ENCODE measurements at regions not wholly inside any gene's neighbourhood (a gene's known extent, or its start where the extent isn't known, plus 50 kb on each side); places are given as distances from the start of the nearest gene placed in this dataset.
A peak's percentile ranks its signal among the peaks of the same experiment; 100 is the strongest.

DNA sequence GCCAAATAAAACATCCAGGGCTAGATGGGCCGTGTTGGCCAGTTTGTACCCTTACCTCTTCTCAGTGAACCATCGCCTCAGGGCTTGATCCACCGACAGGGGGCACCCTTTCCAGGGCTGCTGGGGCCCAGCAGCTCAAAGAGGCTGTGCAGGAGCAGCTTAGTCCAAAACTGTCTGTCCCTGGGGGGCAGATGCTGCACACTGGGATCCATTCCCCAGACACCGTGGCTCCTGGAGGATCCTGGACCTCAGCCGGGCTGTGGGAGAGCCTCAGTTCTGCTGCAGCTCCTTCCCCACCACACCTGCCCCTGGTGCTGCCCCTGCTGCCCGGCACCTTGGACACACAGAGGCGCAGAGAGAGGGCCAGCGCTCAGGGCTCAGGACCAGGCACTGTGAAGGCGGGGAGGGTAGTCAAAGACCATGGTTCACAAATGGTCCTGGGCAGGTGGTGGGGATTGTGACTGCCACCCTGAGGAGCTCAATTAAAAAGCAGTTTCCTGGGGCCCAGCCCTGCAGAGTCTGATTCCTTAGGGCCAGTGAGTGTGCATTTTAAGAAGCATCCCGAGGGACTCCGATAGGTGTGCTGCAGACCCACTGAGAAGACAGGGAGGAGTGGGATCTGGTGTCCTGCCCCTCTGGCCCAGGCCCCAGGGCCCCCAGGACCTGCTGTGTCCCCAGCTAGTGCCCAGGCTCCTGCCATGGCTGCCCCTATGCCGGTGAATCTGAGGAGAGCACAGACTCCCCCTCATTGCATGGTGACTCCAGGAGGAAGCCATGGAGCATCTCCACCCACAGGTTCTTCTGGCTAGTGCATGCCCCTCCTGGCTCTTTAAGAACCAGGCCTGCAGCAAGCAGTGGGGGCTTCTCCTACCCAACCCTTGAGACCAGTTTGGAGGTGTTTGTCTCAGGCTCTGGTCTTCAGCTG, 86.5 kb upstream of the PRR20G start:
- no peak overlapping the region for H4K91ac ChIP-seq (ENCODE audit: low read depth, low read length, poor library complexity)
- H3K9me3 ChIP-seq (replicated peaks in 1 of 2; ENCODE audit: control insufficient read depth in 2 of 2, insufficient read depth in 1 of 2, low read depth in 1 of 2, low read length in 2 of 2), result peaks cover 2 to 8% of the 10 kb centered on the region in 2 donors
- peak overlapping the region; percentile 82 for H2BK15ac ChIP-seq (ENCODE audit: low read length)
- H3K18ac ChIP-seq (ENCODE audit: low read length), result peak overlapping the region; percentile 91
- peak overlapping the region; percentile 64 for H3K14ac ChIP-seq (ENCODE audit: low read length)
- peak overlapping the region; percentile 43 for H2BK5ac ChIP-seq (ENCODE audit: low read length)
- H3K36me3 ChIP-seq (replicated peaks in 1 of 2; ENCODE audit: control insufficient read depth in 2 of 2, insufficient read depth in 2 of 2, low read length in 2 of 2), result no peaks in the 10 kb centered on the region
- WGBS, 2 donors (ENCODE audit: extremely low coverage in 2 of 2, insufficient read length in 2 of 2, insufficient replicate concordance in 1 of 2), result no CpG with 5 or more reads among the region's 12 CpGs
- H2AK5ac ChIP-seq (ENCODE audit: low read depth, low read length), result peak overlapping the region; percentile 76
- no peak overlapping the region for H3K4ac ChIP-seq (ENCODE audit: low read length)
- H3K4me1 ChIP-seq (ENCODE audit: control insufficient read depth in 2 of 2, insufficient read depth in 1 of 2, low read depth in 1 of 2, low read length in 2 of 2), result peaks cover 8 to 30% of the 10 kb centered on the region in 2 donors
- no peak overlapping the region for H3K23ac ChIP-seq (ENCODE audit: low read depth, low read length, poor library complexity)
- DNase-seq (ENCODE audit: low spot score), result no peak
- no peak overlapping the region for H4K8ac ChIP-seq (ENCODE audit: low read depth, low read length)
- H2BK120ac ChIP-seq (ENCODE audit: low read depth, low read length), result peak overlapping the region; percentile 36
- peak overlapping the region; percentile 11 for H2AFZ ChIP-seq (ENCODE audit: low read length)
- peak overlapping the region; percentile 65 for H3K9ac ChIP-seq (ENCODE audit: low read depth, low read length, poor library complexity)
- peak overlapping the region; percentile 99 for H2BK12ac ChIP-seq (ENCODE audit: low read length)
- H3K79me1 ChIP-seq (ENCODE audit: low read depth, low read length), result no peaks in the 10 kb centered on the region
- peaks cover 0 to 5% (median 0%) of the 10 kb centered on the region in 3 experiments for H3K27me3 ChIP-seq (ENCODE audit: control insufficient read depth in 3 of 3, insufficient read depth in 3 of 3, low read depth in 1 of 3, low read length in 3 of 3)
- no peak overlapping the region for H3K4me3 ChIP-seq (ENCODE audit: low read length in 2 of 2)
- H3K27ac ChIP-seq (replicated peaks; ENCODE audit: low read length), result no peak overlapping the region
- no peak overlapping the region for H3K4me2 ChIP-seq (ENCODE audit: insufficient read depth, low read length, poor library complexity, severe bottlenecking)

DNA sequence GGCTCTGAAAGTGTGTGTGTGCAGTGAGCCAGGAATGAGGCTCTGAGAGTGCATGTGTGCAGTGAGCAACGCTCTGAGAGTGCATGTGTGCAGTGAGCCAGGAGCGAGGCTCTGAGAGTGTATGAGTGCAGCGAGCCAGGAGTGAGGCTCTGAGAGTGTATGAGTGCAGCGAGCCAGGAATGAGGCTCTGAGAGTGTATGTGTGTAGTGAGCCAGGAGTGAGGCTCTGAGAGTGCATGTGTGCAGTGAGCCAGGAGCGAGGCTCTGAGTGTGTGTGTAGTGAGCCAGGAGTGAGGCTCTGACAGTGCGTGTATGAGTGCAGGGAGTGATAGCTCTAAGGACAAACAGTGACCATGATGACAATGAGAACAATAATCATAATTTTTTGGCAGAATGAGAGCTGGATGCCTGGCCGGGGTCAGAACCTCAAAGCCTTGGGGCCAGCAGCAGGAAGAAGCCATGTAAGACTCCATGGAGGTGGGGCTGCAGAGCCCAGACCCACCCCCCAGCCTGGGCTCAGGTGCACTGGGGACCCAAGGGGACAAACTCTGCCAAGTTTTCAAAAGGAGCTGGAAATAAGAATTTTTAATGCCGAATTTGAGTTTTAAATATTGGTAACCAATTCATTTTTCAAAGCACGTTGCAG, 85.7 kb upstream of the PRR20G start:
- Histone ChIP-seq H3K14ac (ENCODE audit: low read length) (no peak overlapping the region), H3K9ac (ENCODE audit: low read depth, low read length, poor library complexity) (peak overlapping the region; percentile 3), H2BK15ac (ENCODE audit: low read length) (no peak overlapping the region), H3K9me3 (replicated peaks in 1 of 2; ENCODE audit: control insufficient read depth in 2 of 2, insufficient read depth in 1 of 2, low read depth in 1 of 2, low read length in 2 of 2) (peaks cover 2 to 8% of the 10 kb centered on the region in 2 donors), H3K4me1 (ENCODE audit: control insufficient read depth in 2 of 2, insufficient read depth in 1 of 2, low read depth in 1 of 2, low read length in 2 of 2) (peaks cover 11 to 30% of the 10 kb centered on the region in 2 donors), H3K23ac (ENCODE audit: low read depth, low read length, poor library complexity) (peak overlapping the region; percentile 74), H2BK12ac (ENCODE audit: low read length) (no peak overlapping the region), H3K18ac (ENCODE audit: low read length) (peak overlapping the region; percentile 71), H2BK120ac (ENCODE audit: low read depth, low read length) (no peak overlapping the region), H2AK5ac (ENCODE audit: low read depth, low read length) (no peak overlapping the region), H3K27ac (replicated peaks; ENCODE audit: low read length) (no peak overlapping the region), H3K79me1 (ENCODE audit: low read depth, low read length) (no peaks in the 10 kb centered on the region), H3K4me2 (ENCODE audit: insufficient read depth, low read length, poor library complexity, severe bottlenecking) (no peak overlapping the region), H3K4ac (ENCODE audit: low read length) (no peak overlapping the region), H4K91ac (ENCODE audit: low read depth, low read length, poor library complexity) (no peak overlapping the region), H3K27me3 (ENCODE audit: control insufficient read depth in 3 of 3, insufficient read depth in 3 of 3, low read depth in 1 of 3, low read length in 3 of 3) (peaks cover 0 to 10% (median 0%) of the 10 kb centered on the region in 3 experiments), H4K8ac (ENCODE audit: low read depth, low read length) (no peak overlapping the region), H3K4me3 (ENCODE audit: low read length in 2 of 2) (no peak overlapping the region), H2BK5ac (ENCODE audit: low read length) (no peak overlapping the region), H2AFZ (ENCODE audit: low read length) (no peak overlapping the region), H3K36me3 (replicated peaks in 1 of 2; ENCODE audit: control insufficient read depth in 2 of 2, insufficient read depth in 2 of 2, low read length in 2 of 2) (no peaks in the 10 kb centered on the region)
- no CpG with 5 or more reads among the region's 9 CpGs for WGBS, 2 donors (ENCODE audit: extremely low coverage in 2 of 2, insufficient read length in 2 of 2, insufficient replicate concordance in 1 of 2)
- DNase-seq (ENCODE audit: low spot score), result no peak

DNA sequence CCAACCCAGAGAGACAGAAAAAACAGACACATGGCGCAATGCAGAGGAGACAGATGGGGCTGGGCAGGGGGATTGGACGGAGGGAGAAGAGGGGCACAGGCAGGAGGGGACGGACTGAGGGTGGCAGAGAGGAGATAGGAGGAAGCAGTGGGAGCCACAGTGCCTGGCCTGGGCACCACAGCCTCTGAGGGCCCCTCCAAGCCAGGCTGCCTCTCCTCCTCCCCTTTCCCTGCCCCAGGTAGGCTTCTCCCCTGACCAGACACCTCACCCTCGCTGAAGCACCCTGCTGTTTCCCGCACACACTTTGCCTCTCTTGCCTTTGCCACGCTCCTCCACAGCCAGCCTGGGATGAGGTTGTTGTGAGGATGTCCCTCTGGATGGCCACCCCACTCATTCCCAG, 84.0 kb upstream of the PRR20G start:
- DNase-seq (ENCODE audit: low spot score), result no peak
- Histone ChIP-seq H3K9ac (ENCODE audit: low read depth, low read length, poor library complexity) (peak overlapping the region; percentile 70), H2BK120ac (ENCODE audit: low read depth, low read length) (no peak overlapping the region), H3K36me3 (replicated peaks in 1 of 2; ENCODE audit: control insufficient read depth in 2 of 2, insufficient read depth in 2 of 2, low read length in 2 of 2) (no peaks in the 10 kb centered on the region), H2BK12ac (ENCODE audit: low read length) (peak overlapping the region; percentile 65), H3K9me3 (replicated peaks in 1 of 2; ENCODE audit: control insufficient read depth in 2 of 2, insufficient read depth in 1 of 2, low read depth in 1 of 2, low read length in 2 of 2) (peaks cover 2 to 8% of the 10 kb centered on the region in 2 donors), H3K18ac (ENCODE audit: low read length) (peak overlapping the region; percentile 81), H2BK5ac (ENCODE audit: low read length) (no peak overlapping the region), H3K4me1 (ENCODE audit: control insufficient read depth in 2 of 2, insufficient read depth in 1 of 2, low read depth in 1 of 2, low read length in 2 of 2) (peaks cover 15 to 29% of the 10 kb centered on the region in 2 donors), H3K4ac (ENCODE audit: low read length) (no peak overlapping the region), H3K4me3 (ENCODE audit: low read length in 2 of 2) (no peak overlapping the region), H4K91ac (ENCODE audit: low read depth, low read length, poor library complexity) (no peak overlapping the region), H3K14ac (ENCODE audit: low read length) (no peak overlapping the region), H2AFZ (ENCODE audit: low read length) (peak overlapping the region; percentile 79), H3K4me2 (ENCODE audit: insufficient read depth, low read length, poor library complexity, severe bottlenecking) (no peak overlapping the region), H4K8ac (ENCODE audit: low read depth, low read length) (no peak overlapping the region), H3K27me3 (ENCODE audit: control insufficient read depth in 3 of 3, insufficient read depth in 3 of 3, low read depth in 1 of 3, low read length in 3 of 3) (peaks cover 0 to 18% (median 0%) of the 10 kb centered on the region in 3 experiments), H2AK5ac (ENCODE audit: low read depth, low read length) (peak overlapping the region; percentile 59), H3K79me1 (ENCODE audit: low read depth, low read length) (no peaks in the 10 kb centered on the region), H2BK15ac (ENCODE audit: low read length) (peak overlapping the region; percentile 14), H3K27ac (replicated peaks; ENCODE audit: low read length) (no peak overlapping the region), H3K23ac (ENCODE audit: low read depth, low read length, poor library complexity) (no peak overlapping the region)
- no CpG with 5 or more reads among the region's 6 CpGs for WGBS, 2 donors (ENCODE audit: extremely low coverage in 2 of 2, insufficient read length in 2 of 2, insufficient replicate concordance in 1 of 2)

DNA sequence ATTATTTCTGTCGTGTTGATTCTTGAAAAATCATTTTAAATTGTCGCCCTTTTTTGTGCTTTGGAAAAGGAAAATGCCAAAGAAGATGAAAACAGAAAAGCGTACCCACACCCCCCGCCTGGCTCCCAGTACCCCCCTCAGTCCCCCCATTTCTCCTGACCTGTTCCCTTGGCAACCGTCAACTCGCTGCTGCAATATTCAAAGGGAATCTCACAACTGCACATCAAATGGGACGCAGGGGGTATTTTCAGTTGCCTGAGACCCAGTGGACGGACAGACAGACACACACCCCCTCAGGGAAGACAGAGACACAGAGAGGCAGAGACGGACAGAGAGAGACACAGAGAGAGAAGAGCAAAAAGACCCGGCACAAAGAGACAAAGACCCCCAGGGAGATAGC, 83.5 kb upstream of the PRR20G start:
- H3K79me1 ChIP-seq (ENCODE audit: low read depth, low read length), result no peaks in the 10 kb centered on the region
- H4K91ac ChIP-seq (ENCODE audit: low read depth, low read length, poor library complexity), result no peak overlapping the region
- no peak overlapping the region for H2BK12ac ChIP-seq (ENCODE audit: low read length)
- H3K4ac ChIP-seq (ENCODE audit: low read length), result no peak overlapping the region
- peaks cover 0 to 22% (median 0%) of the 10 kb centered on the region in 3 experiments for H3K27me3 ChIP-seq (ENCODE audit: control insufficient read depth in 3 of 3, insufficient read depth in 3 of 3, low read depth in 1 of 3, low read length in 3 of 3)
- H2AK5ac ChIP-seq (ENCODE audit: low read depth, low read length), result no peak overlapping the region
- H3K4me1 ChIP-seq (ENCODE audit: control insufficient read depth in 2 of 2, insufficient read depth in 1 of 2, low read depth in 1 of 2, low read length in 2 of 2), result peaks cover 15 to 29% of the 10 kb centered on the region in 2 donors
- no peak overlapping the region for H3K14ac ChIP-seq (ENCODE audit: low read length)
- H4K8ac ChIP-seq (ENCODE audit: low read depth, low read length), result no peak overlapping the region
- no peak overlapping the region for H3K9ac ChIP-seq (ENCODE audit: low read depth, low read length, poor library complexity)
- no peak overlapping the region for H3K23ac ChIP-seq (ENCODE audit: low read depth, low read length, poor library complexity)
- peak overlapping the region; percentile 11 for H3K18ac ChIP-seq (ENCODE audit: low read length)
- no peak overlapping the region for H3K4me2 ChIP-seq (ENCODE audit: insufficient read depth, low read length, poor library complexity, severe bottlenecking)
- no peak overlapping the region for H3K27ac ChIP-seq (replicated peaks; ENCODE audit: low read length)
- no CpG with 5 or more reads among the region's 10 CpGs for WGBS, 2 donors (ENCODE audit: extremely low coverage in 2 of 2, insufficient read length in 2 of 2, insufficient replicate concordance in 1 of 2)
- H2BK120ac ChIP-seq (ENCODE audit: low read depth, low read length), result no peak overlapping the region
- H3K9me3 ChIP-seq (replicated peaks in 1 of 2; ENCODE audit: control insufficient read depth in 2 of 2, insufficient read depth in 1 of 2, low read depth in 1 of 2, low read length in 2 of 2), result peaks cover 0 to 3% of the 10 kb centered on the region in 2 donors
- no peak overlapping the region for H3K4me3 ChIP-seq (ENCODE audit: low read length in 2 of 2)
- H2BK5ac ChIP-seq (ENCODE audit: low read length), result no peak overlapping the region
- H2AFZ ChIP-seq (ENCODE audit: low read length), result peak overlapping the region; percentile 79
- H3K36me3 ChIP-seq (replicated peaks in 1 of 2; ENCODE audit: control insufficient read depth in 2 of 2, insufficient read depth in 2 of 2, low read length in 2 of 2), result no peaks in the 10 kb centered on the region
- H2BK15ac ChIP-seq (ENCODE audit: low read length), result no peak overlapping the region
- no peak for DNase-seq (ENCODE audit: low spot score)

Measured in neuronal stem cell (in vitro differentiated cells).